GM19395 (cell line): ENCODE measurements at regions not wholly inside any gene's neighbourhood (a gene's known extent, or its start where the extent isn't known, plus 50 kb on each side); places are given as distances from the start of the nearest gene placed in this dataset.
A peak's percentile ranks its signal among the peaks of the same experiment; 100 is the strongest.

Experiments
- ATAC-seq: cut with Tn5 transposase; IDR thresholded peaks from one replicate; pipeline ENCODE4 v1.9.1; 2021; ENCODE audit warnings: mild to moderate bottlenecking, moderate library complexity; ENCODE audit not compliant: unreplicated experiment

DNA sequence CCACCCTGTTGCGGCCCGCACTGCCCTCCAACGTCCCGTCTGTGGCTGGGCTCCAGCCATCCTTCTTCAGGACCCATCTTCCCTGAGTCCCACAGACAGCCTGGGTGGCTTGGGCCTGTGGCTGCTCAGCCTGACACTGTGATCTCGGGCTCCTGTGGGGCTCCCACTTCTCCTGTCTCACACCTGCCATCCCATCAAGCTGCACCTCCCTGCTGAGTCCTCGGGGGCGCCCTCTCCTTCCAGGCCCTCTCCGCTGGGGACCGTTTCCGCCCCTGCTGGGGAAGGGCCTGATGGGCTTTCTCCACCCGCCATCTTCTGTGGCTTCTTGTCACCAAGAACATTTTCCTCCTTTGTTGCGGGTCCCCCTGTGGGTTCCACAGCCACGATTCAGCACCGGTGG is 173.8 kb upstream of the PPP2R2D start:
- ATAC-seq = no peak

GRCh38 chr10:131727560-131727959 is 173.2 kb upstream of the PPP2R2D start:
- no peak for ATAC-seq

DNA sequence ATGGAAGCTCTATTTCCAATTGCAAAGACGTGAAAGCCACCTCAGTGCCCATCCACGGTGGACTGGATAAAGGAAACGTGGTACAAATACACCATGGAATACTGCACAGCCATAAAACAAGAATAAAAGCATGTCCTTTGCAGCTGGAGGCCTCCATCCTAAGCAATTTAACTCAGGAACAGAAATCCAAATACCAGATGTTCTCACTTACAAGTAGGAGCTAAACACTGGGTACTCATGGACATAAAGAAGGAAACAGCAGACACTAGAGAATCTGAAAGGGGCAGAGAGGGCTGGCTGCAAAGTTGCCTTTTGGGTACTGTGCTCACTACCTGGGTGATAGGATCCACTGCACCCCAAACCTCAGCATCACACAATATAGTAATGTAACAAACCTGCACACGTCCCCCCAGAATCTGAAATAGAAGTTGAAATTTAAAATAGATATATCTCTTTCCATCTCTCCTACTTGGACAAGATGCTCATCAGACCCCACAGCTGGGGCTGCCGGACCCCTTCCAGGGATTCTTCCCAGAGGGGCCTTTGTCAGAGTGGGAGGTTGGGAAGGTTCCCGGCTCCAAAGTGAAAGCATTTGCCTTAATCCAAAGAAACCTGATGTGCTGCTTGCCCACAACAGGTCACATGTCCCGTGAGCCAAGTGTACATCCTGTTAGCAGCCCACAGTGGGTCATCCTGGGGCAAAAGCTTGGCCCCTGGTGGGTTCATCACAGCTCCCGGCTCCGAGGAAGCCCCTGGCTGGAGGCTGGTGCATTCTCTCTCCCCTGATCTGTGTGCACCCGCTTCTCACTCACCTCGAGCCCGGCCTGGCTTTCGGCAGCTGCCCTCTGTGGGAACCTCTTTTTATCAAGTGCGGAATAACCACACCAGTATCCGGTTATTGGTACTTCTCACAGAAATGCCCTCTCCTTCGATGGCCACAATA is 172.3 kb upstream of the PPP2R2D start:
- ATAC-seq = no peak

GRCh38 chr10:131729361-131729760 is 171.4 kb upstream of the PPP2R2D start:
- no peak for ATAC-seq

DNA sequence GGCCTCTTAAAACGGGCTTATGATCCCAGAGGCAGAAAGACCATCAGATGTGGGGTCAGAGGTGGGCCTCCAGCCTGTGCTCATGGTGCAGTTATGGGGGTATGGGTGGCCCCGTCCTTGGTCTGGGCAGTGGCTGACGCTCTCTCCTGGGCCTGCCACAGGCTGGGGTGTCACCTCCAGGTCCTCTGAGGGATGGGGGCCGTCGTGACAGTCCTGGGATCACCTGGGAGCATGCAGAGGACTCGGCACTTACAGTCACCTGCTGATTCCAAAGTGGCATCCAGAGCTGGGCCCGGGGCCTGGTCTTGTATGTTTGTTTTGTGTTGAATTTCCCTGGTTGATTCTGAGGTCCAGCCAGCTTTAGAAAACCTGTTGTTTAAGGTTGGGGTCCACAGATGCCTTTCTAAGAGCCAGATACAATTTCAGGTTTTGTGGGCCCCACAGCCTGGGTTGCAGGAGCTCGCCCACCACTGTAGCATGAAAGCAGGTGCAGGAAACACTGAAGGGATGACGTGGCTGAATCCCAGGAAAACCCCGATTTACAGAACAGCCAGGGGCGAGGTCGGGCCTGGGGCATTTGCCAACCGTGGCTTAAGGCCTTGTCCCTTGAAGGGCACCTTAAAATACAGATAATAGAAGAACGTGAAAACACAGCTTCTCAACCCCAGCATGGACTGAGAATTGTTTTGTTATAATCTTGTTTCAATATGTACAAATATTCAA is 170.7 kb upstream of the PPP2R2D start:
- ATAC-seq = no peak

GRCh38 chr10:131730771-131731497 is 169.9 kb upstream of the PPP2R2D start:
- ATAC-seq = no peak

DNA sequence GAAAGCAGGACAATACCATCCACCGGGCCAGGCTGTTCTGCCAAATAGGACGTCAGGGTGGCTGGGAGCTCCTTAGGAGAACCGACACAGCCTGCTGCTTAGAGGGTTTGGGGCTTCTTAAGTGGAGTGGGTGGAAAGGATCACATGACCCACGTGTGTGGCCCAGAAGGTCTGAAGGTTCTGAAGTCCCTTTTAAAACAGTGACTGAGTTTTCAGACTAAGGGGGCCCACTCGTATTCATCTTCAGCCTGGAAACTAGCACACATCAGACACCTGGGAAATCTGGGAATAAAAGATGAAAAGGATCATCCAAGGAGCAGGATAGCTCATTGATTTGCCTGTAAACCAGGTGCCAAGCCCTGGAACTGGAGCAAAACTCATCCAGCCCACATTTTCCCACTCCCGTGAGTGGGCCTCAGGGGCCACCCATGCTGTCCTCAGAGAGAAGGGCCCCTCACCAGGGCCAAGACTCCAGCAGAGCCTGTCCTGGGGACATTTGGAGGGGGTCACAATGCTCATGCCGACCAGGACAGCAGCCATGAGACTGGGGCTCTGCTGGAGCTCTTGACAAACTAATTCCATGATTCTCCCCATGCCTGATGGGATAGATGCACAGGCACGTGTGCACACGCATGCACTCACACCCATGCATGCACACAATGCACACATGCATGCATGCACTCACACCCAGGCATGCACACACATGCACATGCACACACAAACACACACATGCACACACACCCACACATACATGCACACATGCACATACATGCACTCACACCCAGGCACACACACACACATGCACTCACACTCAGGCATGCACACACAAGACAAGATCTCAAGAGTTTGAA is 168.8 kb upstream of the PPP2R2D start:
- ATAC-seq = no peak

- ATAC-seq = no peak
These were observed 168.1 kb upstream of the PPP2R2D start for GRCh38 chr10:131732631-131733127.

- no peak for ATAC-seq
These were observed 167.2 kb upstream of the PPP2R2D start for GRCh38 chr10:131733596-131733995.

- no peak for ATAC-seq
These were observed 165.2 kb upstream of the PPP2R2D start for GRCh38 chr10:131735577-131735976.

DNA sequence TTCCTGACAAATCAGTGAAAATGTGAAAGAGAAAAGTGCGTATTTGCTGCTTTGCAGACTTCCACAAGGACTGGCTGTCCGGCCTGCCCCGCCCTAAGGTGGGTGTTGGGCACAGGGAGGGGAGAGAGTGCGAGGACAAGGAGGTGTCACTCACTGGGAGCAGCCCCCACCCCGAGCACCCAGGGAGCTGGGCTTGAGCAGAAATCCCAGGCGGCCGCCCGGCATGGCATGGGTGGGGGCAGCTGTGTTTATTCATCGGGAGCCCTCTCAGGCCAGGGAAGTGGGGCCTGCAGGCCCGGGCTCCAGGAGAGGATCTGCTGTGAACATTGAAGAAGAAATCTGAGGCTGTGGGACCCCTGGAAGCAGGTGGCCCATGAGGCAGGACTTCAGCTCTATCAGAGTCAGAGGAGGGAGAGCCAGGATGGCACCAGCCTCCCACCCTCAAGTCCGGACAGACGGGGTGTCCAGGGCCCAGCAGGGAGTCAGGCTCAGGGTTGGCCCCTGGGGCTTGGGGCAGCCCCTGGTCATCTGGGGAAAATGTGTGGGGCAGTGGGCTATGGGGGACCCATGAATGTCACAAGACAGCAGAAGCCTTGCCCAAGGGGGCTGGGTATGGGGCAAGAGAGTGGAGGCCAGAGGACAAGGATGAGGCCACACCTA is 164.4 kb upstream of the PPP2R2D start:
- no peak for ATAC-seq

DNA sequence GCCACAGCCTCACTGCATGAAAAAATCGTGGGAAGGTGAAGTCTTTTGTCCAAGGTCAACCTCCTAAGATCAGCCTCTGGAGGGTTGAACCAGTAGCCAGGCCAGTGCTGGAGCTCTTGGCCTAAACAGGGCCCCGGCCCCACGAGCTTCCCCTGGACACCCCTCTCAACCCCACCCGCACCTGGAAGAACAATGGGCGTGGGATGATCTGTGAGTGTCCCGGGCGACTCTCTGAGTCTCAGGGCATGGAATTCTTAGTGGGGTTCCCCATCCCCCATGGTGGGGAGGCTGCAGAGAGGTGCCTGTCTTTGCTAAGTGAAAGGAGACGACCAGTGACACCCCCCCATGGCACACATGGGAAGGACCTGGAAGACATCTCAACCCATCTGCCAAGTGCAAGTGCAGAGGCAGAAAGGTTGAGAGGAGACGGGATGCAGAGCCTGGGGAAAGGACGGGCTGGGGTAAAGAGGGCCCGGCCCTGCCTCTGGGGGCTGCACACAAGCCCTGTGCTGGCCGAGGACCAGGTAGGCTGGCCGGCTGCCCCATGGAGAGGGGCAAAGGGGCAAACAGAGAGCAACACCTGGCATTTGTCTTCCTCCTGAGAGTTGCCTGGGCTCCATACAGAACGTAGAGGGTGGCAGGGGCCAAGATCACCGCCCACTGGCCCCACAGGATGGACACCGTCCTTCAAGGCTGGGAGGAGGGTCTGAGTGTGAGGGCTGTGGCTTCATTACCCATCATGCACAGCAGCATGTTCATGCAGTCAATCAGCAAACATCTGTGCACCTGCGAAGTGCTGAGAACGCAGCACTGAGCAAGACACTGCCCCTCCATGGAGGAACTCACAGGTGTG is 163.0 kb upstream of the PPP2R2D start:
- no peak for ATAC-seq

GRCh38 chr10:131738396-131738735 is 162.4 kb upstream of the PPP2R2D start:
- no peak for ATAC-seq

GRCh38 chr10:131739206-131739605 is 161.6 kb upstream of the PPP2R2D start:
- no peak for ATAC-seq

GRCh38 chr10:131742500-131742951 is 158.3 kb upstream of the PPP2R2D start:
- ATAC-seq = no peak

DNA sequence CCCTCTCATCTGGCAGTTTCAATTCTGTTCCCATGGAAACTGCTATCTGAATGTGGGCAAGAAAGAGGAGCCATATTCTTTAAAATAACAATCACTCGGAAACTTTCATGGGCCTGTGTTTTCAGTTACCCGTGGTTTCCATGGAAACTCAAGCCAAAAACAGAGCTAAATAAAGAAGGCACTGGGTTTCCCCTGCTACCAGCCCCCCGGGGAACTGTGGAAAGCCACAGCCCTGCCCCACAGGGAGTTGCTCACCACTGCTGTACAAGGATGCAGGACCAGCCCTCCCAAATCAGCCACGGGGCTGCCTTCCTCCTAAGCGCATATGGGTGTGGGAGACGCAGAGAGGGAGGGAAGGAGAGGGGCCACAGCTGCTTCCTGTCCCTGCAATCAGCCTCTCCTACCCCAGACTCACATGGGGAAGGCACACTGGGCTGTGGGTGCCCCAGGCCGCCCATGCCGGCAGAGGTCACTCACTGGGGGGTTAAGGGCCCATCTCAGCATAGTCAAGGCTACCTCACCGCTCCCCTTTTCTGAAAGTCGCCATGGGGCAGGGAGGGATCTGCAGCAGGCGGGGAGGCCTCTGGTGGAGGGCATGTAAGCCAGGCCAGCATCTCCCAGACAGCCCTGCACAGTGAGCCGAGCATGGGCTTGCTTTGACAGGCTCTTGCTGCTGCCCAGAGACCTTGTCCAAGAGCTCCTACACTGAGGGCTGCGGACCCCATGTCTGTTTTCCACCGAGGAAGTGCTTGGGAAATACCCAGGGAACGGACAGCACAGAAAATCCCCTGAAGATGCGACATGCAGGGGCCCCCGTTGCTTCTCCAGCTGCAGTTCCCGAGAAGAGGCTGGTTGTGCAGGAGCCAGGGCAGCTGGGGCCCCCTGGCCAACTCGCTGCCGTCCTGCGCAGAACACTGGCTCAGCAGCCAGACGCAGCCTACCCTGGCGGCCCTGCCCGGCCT is 157.3 kb upstream of the PPP2R2D start:
- peak; percentile 78 for ATAC-seq

DNA sequence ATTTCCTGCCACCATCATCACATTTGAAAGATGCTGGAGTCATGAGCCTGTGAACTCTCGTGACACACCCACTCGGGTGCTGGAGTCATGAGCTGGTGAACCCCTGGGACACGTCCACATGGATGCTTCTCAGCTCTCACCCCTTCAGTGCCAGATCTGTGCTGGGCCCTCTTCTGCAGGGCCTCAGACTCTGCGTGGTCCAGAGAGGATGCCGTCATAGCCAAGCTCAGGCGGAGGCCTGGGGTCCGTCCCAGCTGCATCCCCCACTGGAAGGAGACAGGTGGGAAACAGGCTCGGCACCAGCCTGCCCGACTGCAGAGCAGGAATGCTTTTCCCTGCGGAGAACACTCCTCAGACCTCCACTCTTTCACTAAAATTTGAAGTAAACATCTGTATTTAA is 156.5 kb upstream of the PPP2R2D start:
- ATAC-seq = no peak

DNA sequence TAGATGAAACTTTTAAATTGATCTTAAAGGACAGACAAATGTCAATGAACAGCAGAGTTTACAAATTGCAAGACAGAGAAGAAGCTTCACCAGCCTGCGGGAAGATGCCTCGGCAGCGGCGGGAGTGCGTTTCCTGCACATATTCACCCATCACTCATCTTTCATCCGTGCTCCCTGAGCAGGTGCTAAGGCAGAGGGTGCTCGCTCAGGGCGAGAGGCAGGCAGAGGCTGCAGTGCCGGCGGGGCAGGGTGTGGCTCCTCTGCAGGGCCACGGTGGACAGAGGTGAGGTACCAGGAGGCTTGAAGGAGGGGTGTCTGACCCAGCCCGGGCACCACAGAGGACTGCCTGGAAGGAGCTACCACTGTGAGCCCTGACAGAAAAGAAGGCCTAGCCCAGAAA is 155.2 kb upstream of the PPP2R2D start:
- no peak for ATAC-seq
